ENCODE measurements at regions not wholly inside any gene's neighbourhood (a gene's known extent, or its start where the extent isn't known, plus 50 kb on each side); places are given as distances from the start of the nearest gene placed in this dataset.

DNA sequence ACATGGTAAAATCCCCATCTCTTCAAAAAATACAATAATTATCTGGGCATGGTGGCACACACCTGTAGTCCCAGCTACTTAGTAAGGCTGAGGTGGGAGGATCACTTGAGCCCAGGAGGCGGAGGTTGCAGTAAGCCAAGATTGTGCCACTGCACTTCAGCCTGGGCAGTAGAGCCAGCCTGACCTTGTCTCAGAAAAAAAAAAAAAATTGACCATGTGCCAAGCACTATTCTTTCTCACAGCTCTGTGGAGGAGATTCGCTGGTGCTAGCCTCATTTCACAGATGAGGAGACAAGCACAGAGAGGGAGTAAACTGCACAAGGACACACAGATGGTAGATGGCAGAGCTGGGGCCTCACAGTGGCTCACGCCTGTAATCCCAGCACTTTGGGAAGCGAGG lies 131.8 kb upstream of the JARID2 start:
- TF ChIP-seq, protein P1, sequence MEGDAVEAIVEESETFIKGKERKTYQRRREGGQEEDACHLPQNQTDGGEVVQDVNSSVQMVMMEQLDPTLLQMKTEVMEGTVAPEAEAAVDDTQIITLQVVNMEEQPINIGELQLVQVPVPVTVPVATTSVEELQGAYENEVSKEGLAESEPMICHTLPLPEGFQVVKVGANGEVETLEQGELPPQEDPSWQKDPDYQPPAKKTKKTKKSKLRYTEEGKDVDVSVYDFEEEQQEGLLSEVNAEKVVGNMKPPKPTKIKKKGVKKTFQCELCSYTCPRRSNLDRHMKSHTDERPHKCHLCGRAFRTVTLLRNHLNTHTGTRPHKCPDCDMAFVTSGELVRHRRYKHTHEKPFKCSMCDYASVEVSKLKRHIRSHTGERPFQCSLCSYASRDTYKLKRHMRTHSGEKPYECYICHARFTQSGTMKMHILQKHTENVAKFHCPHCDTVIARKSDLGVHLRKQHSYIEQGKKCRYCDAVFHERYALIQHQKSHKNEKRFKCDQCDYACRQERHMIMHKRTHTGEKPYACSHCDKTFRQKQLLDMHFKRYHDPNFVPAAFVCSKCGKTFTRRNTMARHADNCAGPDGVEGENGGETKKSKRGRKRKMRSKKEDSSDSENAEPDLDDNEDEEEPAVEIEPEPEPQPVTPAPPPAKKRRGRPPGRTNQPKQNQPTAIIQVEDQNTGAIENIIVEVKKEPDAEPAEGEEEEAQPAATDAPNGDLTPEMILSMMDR (IDR thresholded peaks at IDR 0.05), result no peak
- TF ChIP-seq POLR2AphosphoS5 (IDR thresholded peaks at IDR 0.05) (no peak), POLR2A (IDR thresholded peaks at IDR 0.05; ENCODE audit: low read depth) (no peak), EP300 (IDR thresholded peaks at IDR 0.05) (no peak)
